ENCODE measurements at regions not wholly inside any gene's neighbourhood (a gene's known extent, or its start where the extent isn't known, plus 50 kb on each side); places are given as distances from the start of the nearest gene placed in this dataset.

GRCh38 chr14:25411781-25412757, 362.1 kb upstream of the STXBP6 start:
- TF ChIP-seq CTCF (IDR thresholded peaks at IDR 0.05; ENCODE audit: insufficient read depth, low read depth, low read length) (peak; percentile 5), EZH2 (IDR thresholded peaks at IDR 0.05; ENCODE audit: insufficient read depth, low read length) (no peak)

Data from astrocyte (in vitro differentiated cells and primary cell).